ENCODE measurements at regions not wholly inside any gene's neighbourhood (a gene's known extent, or its start where the extent isn't known, plus 50 kb on each side); places are given as distances from the start of the nearest gene placed in this dataset.

DNA sequence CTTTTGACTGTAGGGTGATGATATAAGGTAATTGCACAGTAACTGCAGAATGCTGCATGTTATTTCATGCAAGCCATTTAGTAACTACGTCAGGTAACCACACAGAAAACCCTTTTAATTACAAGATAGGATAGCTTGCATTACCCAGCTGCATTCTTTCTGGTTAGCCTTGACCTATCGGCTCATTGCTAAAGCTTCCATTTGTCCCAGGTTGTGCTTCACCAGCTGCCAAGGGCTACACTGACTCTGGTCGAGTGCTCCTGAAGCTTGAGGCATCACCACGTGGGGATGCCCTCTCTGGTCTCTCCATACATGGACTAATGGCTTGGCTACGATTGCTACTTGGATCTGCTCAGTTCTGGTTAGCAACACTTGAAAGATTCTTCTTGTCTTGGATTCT, 81.1 kb upstream of the SLC12A2 start:
- Histone ChIP-seq H3K9me3 (no peaks in the 10 kb centered on the region), H3K4me1 (replicated peaks) (peaks cover 2% of the 10 kb centered on the region), H3K27me3 (replicated peaks; ENCODE audit: insufficient read depth) (no peaks in the 10 kb centered on the region), H3K4me3 (no peak overlapping the region), H3K27ac (no peak overlapping the region), H3K36me3 (no peaks in the 10 kb centered on the region)
- intact Hi-C loops (cut with DNase I) = no loop called here
- no peak for DNase-seq (ENCODE audit: low spot score)
- WGBS = 76% methylated on average over 5 of the region's 5 CpGs
- TF ChIP-seq CTCF (IDR thresholded peaks at IDR 0.05) (no peak), POLR2AphosphoS5 (IDR thresholded peaks at IDR 0.05) (no peak), POLR2A (IDR thresholded peaks at IDR 0.05) (no peak)

DNA sequence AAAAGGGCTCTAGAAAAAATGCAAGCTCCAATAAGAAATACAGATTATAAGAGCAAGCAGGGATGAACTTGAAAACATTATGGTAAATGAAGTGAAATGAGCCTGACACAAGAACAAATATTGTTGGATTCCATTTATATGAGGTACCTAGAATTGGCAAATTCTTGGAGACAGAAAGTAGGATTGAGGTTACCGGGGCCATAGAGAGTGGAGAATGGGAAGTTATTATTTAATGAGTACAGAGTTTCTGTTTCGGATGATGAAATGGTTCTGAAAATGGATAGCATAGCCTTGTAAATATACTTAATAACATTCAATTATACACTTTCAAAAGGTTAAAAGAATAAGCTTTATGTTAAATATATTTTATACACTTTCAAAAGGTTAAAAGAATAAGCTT, 75.6 kb upstream of the SLC12A2 start:
- intact Hi-C loops (cut with DNase I) = no loop called here
- Histone ChIP-seq H3K27ac (no peak overlapping the region), H3K4me3 (no peak overlapping the region), H3K27me3 (replicated peaks; ENCODE audit: insufficient read depth) (no peaks in the 10 kb centered on the region), H3K4me1 (replicated peaks) (no peaks in the 10 kb centered on the region), H3K9me3 (no peaks in the 10 kb centered on the region), H3K36me3 (no peaks in the 10 kb centered on the region)
- 76% methylated on average over 2 of the region's 2 CpGs for WGBS
- DNase-seq (ENCODE audit: low spot score) = no peak
- TF ChIP-seq POLR2A (IDR thresholded peaks at IDR 0.05) (no peak), POLR2AphosphoS5 (IDR thresholded peaks at IDR 0.05) (no peak), CTCF (IDR thresholded peaks at IDR 0.05) (no peak)

DNA sequence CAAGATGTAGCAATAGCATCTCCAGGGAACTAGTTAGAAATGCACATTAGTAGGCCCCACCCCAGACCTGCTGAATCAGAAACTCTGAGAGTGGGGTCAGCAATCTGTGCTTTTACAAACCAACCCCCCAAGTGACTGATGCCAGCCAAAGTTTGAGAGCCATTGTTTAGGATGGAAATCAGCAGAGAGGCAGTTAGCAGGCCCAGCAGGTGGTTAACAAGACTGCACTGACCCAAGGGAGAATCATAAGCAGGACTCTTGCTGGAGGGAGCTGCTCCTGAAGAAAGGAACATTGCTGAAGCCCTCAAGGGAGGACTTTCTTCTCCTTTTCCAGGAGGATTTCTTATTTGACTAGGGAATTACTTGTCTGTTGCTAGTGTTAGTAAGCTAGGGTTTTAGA, 74.2 kb upstream of the SLC12A2 start:
- Histone ChIP-seq H3K27ac (no peak overlapping the region), H3K27me3 (replicated peaks; ENCODE audit: insufficient read depth) (no peaks in the 10 kb centered on the region), H3K9me3 (no peaks in the 10 kb centered on the region), H3K4me3 (no peak overlapping the region), H3K4me1 (replicated peaks) (no peaks in the 10 kb centered on the region), H3K36me3 (no peaks in the 10 kb centered on the region)
- intact Hi-C loops (cut with DNase I) = no loop called here
- TF ChIP-seq POLR2AphosphoS5 (IDR thresholded peaks at IDR 0.05) (no peak), POLR2A (IDR thresholded peaks at IDR 0.05) (no peak), CTCF (IDR thresholded peaks at IDR 0.05) (no peak)
- no peak for DNase-seq (ENCODE audit: low spot score)

- Histone ChIP-seq H3K9me3 (no peaks in the 10 kb centered on the region), H3K4me1 (replicated peaks) (no peaks in the 10 kb centered on the region), H3K27me3 (replicated peaks; ENCODE audit: insufficient read depth) (no peaks in the 10 kb centered on the region), H3K4me3 (no peak overlapping the region), H3K36me3 (no peaks in the 10 kb centered on the region), H3K27ac (no peak overlapping the region)
- intact Hi-C loops (cut with DNase I) = no loop called here
- DNase-seq (ENCODE audit: low spot score) = no peak
- no peak for TF ChIP-seq POLR2A (IDR thresholded peaks at IDR 0.05)
- no peak for TF ChIP-seq POLR2AphosphoS5 (IDR thresholded peaks at IDR 0.05)
- no peak for TF ChIP-seq CTCF (IDR thresholded peaks at IDR 0.05)
Observed at GRCh38 chr5:128011339-128011738, 72.2 kb upstream of the SLC12A2 start.

- 81% methylated on average over 2 of the region's 2 CpGs for WGBS
- intact Hi-C loops (cut with DNase I) = no loop called here
- H3K36me3 ChIP-seq = no peaks in the 10 kb centered on the region
- H3K27me3 ChIP-seq (replicated peaks; ENCODE audit: insufficient read depth) = no peaks in the 10 kb centered on the region
- no peaks in the 10 kb centered on the region for H3K4me1 ChIP-seq (replicated peaks)
- DNase-seq (ENCODE audit: low spot score) = no peak
- TF ChIP-seq CTCF (IDR thresholded peaks at IDR 0.05) (no peak), POLR2AphosphoS5 (IDR thresholded peaks at IDR 0.05) (no peak)
- H3K4me3 ChIP-seq = no peak overlapping the region
- no peak overlapping the region for H3K27ac ChIP-seq
- H3K9me3 ChIP-seq = no peaks in the 10 kb centered on the region
Observed at GRCh38 chr5:128014578-128014977, 69.0 kb upstream of the SLC12A2 start.
